GM12872 (cell line): ENCODE measurements at regions not wholly inside any gene's neighbourhood (a gene's known extent, or its start where the extent isn't known, plus 50 kb on each side); places are given as distances from the start of the nearest gene placed in this dataset.

ENCODE experiments used
- CTCF ChIP-seq: IDR thresholded peaks from 3 replicates; pipeline ENCODE4 v1.5.1; 2011; ENCODE audit warnings: low read depth, mild to moderate bottlenecking, low read length, moderate library complexity; ENCODE audit not compliant: insufficient read depth

GRCh38 chr2:235406430-235406829 is 87.4 kb upstream of the AGAP1 start:
- no peak for TF ChIP-seq CTCF

GRCh38 chr2:235411905-235412485 is 81.8 kb upstream of the AGAP1 start:
- no peak for TF ChIP-seq CTCF

DNA sequence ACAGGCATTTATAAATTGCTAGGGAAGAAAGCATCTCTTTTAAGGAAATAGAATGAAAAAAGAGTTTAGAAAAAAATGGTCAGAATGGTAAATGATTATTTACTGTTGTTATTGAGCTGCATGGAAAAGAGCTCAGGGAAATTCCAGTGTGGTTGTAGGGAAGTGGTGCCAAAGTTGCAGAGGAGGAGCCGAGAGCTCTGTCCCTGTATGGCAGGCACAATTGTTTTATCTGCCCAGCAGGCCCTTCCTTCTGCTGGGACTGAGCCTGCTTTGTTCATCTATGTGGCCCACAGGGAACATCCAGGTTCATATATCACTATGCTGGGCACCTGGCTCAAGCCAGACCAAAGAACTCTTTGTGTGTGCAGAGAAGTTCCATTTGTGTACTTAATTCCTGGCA is 80.8 kb upstream of the AGAP1 start:
- TF ChIP-seq CTCF = no peak

GRCh38 chr2:235414422-235414821 is 79.4 kb upstream of the AGAP1 start:
- TF ChIP-seq CTCF = no peak

GRCh38 chr2:235416858-235417499 is 76.9 kb upstream of the AGAP1 start:
- no peak for TF ChIP-seq CTCF

- TF ChIP-seq CTCF = no peak
Measured at GRCh38 chr2:235418918-235419317, 74.9 kb upstream of the AGAP1 start.

DNA sequence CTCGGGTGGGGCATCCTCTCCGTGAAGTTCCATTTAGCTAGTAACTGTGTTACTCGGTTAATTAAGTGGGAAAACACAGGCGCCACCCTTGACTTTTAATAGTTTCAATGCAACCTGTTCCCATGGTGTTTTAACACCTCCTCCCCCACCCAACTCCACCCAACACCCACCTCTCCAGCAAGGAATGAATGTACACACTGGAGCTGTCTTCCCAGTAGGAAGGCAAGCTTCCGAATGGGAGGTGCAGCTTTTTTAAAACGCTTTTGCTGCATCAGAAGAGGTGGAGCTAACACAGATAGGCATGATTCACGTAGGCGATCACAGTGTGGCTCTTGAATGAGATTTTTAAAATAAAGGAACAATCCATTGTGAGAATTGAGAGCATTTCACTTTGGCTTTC is 73.8 kb upstream of the AGAP1 start:
- TF ChIP-seq CTCF = no peak

DNA sequence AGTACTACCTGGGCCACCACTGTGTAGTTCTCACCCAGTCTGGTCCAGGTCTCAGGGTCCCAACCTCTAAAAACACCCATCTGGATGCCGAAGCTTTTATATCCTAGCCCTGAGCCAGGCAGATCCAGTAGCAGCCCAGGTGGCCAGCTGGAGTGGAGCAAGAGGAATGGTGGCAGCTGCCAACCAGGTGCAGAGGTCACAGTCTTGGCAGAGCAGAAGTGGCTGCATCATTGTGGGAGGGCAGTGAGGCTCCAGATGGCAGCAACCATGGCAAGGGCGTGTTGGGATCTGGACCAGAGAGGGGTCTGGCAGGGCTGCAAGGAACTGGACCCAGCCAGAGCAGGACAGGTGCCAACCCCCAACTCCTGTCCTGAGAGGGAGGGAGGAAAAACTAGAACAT is 72.2 kb upstream of the AGAP1 start:
- TF ChIP-seq CTCF = no peak
